ENCODE measurements at regions not wholly inside any gene's neighbourhood (a gene's known extent, or its start where the extent isn't known, plus 50 kb on each side); places are given as distances from the start of the nearest gene placed in this dataset.

DNA sequence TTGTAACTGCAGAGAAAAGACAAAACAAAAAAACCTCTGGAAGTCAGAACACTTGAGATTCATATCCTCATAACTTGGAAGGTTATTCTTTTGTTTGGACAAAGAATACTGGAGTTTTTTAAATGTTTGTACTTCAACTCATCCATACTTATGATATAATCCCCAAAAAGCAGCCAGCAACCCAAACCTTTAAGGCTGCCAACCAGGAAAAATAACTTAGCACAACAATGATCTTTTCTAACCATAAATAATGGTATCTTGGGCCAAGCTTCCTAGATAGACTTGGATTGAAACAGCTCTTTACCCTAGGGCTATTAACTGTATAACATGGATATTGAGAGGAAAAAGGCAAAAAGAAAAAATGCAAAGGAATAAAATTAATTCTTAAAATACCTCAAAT lies 335.1 kb downstream of the LTN1 start:
- no peaks in the 10 kb centered on the region for H3K36me3 ChIP-seq (ENCODE audit: control insufficient read depth, low read length)
- H3K9me3 ChIP-seq (ENCODE audit: control insufficient read depth, insufficient read depth, low read length), result no peaks in the 10 kb centered on the region
- H3K9me2 ChIP-seq (replicated peaks; ENCODE audit: control insufficient read depth, low read length), result no peaks in the 10 kb centered on the region
- no peak overlapping the region for H3K4me3 ChIP-seq (ENCODE audit: low read length)
- no peaks in the 10 kb centered on the region for H4K20me1 ChIP-seq (ENCODE audit: control insufficient read depth, insufficient read depth, low read depth, low read length)
- H3K27ac ChIP-seq (ENCODE audit: low read depth, low read length), result no peak overlapping the region
- H3F3A ChIP-seq (ENCODE audit: control insufficient read depth, insufficient read depth), result no peaks in the 10 kb centered on the region
- no peaks in the 10 kb centered on the region for H3K27me3 ChIP-seq (ENCODE audit: control insufficient read depth, low read length)
- no peaks in the 10 kb centered on the region for H3K79me2 ChIP-seq (ENCODE audit: control insufficient read depth, low read length)
- no peaks in the 10 kb centered on the region for H3K4me1 ChIP-seq (ENCODE audit: control insufficient read depth, low read length)
- TF ChIP-seq, protein P1, sequence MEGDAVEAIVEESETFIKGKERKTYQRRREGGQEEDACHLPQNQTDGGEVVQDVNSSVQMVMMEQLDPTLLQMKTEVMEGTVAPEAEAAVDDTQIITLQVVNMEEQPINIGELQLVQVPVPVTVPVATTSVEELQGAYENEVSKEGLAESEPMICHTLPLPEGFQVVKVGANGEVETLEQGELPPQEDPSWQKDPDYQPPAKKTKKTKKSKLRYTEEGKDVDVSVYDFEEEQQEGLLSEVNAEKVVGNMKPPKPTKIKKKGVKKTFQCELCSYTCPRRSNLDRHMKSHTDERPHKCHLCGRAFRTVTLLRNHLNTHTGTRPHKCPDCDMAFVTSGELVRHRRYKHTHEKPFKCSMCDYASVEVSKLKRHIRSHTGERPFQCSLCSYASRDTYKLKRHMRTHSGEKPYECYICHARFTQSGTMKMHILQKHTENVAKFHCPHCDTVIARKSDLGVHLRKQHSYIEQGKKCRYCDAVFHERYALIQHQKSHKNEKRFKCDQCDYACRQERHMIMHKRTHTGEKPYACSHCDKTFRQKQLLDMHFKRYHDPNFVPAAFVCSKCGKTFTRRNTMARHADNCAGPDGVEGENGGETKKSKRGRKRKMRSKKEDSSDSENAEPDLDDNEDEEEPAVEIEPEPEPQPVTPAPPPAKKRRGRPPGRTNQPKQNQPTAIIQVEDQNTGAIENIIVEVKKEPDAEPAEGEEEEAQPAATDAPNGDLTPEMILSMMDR (IDR thresholded peaks at IDR 0.05; ENCODE audit: low read depth, low read length, poor library complexity, severe bottlenecking), result no peak
- TF ChIP-seq EZH2phosphoT487 (IDR thresholded peaks at IDR 0.05; ENCODE audit: borderline replicate concordance, low read length), result no peak
- H3K4me2 ChIP-seq (ENCODE audit: low read length), result no peak overlapping the region

DNA sequence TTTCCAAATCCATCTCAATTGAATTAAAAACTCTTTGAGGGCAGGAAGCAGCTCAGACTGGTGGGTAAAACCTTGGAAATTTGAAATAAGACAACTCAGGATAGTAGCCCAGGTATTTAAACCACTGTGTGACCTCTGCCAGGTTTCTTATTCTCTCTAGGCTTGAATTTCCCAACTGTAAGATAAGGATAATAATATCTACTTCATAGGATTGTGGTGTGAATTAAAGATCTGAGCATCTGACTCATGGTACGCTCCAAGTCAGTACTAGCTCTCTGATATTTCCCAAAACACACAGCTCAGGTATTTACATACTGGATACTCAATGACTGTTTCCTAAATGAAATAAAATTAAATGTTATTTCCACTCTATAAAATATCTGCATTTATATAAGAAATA lies 337.2 kb downstream of the LTN1 start:
- Histone ChIP-seq H3K4me1 (ENCODE audit: control insufficient read depth, low read length) (no peaks in the 10 kb centered on the region), H3K27me3 (ENCODE audit: control insufficient read depth, low read length) (no peaks in the 10 kb centered on the region)

DNA sequence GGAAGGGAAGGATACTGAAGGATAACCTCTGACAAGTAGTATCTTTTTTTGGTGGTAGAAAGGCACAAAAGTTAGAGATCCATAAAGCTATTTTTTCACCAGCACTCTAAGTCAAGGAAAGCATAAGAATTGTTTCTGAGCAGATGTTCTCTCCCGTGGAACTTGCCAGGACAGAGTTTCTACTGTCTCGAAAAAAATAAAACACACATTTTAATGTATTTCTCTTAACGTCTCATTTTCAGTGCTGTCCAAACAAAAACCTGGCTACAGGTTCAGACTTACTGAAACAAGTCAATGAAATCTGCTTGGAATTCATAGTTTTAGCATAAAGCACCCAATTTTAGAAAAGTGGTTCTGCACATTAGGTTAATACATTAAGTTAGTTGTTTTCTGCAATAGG lies 338.3 kb downstream of the LTN1 start:
- Histone ChIP-seq H4K20me1 (ENCODE audit: control insufficient read depth, insufficient read depth, low read depth, low read length) (no peaks in the 10 kb centered on the region), H3K79me2 (ENCODE audit: control insufficient read depth, low read length) (no peaks in the 10 kb centered on the region), H3K27me3 (ENCODE audit: control insufficient read depth, low read length) (no peaks in the 10 kb centered on the region), H3K9me2 (replicated peaks; ENCODE audit: control insufficient read depth, low read length) (no peaks in the 10 kb centered on the region), H3K4me1 (ENCODE audit: control insufficient read depth, low read length) (no peaks in the 10 kb centered on the region), H3K36me3 (ENCODE audit: control insufficient read depth, low read length) (no peaks in the 10 kb centered on the region), H3K4me3 (ENCODE audit: low read length) (no peak overlapping the region), H3K27ac (ENCODE audit: low read depth, low read length) (no peak overlapping the region), H3K4me2 (ENCODE audit: low read length) (no peak overlapping the region), H3F3A (ENCODE audit: control insufficient read depth, insufficient read depth) (no peaks in the 10 kb centered on the region), H3K9me3 (ENCODE audit: control insufficient read depth, insufficient read depth, low read length) (no peaks in the 10 kb centered on the region)
- TF ChIP-seq, protein P1 (IDR thresholded peaks at IDR 0.05; ENCODE audit: low read depth, low read length, poor library complexity, severe bottlenecking), result no peak
- no peak for TF ChIP-seq EZH2phosphoT487 (IDR thresholded peaks at IDR 0.05; ENCODE audit: borderline replicate concordance, low read length)

More for the DNA sequence above, 337.2 kb downstream of the LTN1 start:
- H3K4me2 ChIP-seq (ENCODE audit: low read length), result no peak overlapping the region
- no peaks in the 10 kb centered on the region for H3F3A ChIP-seq (ENCODE audit: control insufficient read depth, insufficient read depth)
- H4K20me1 ChIP-seq (ENCODE audit: control insufficient read depth, insufficient read depth, low read depth, low read length), result no peaks in the 10 kb centered on the region
- no peaks in the 10 kb centered on the region for H3K9me3 ChIP-seq (ENCODE audit: control insufficient read depth, insufficient read depth, low read length)
- H3K79me2 ChIP-seq (ENCODE audit: control insufficient read depth, low read length), result no peaks in the 10 kb centered on the region
- no peak overlapping the region for H3K4me3 ChIP-seq (ENCODE audit: low read length)
- no peaks in the 10 kb centered on the region for H3K36me3 ChIP-seq (ENCODE audit: control insufficient read depth, low read length)
- TF ChIP-seq, protein P1 (IDR thresholded peaks at IDR 0.05; ENCODE audit: low read depth, low read length, poor library complexity, severe bottlenecking), result no peak
- TF ChIP-seq EZH2phosphoT487 (IDR thresholded peaks at IDR 0.05; ENCODE audit: borderline replicate concordance, low read length), result no peak
- no peaks in the 10 kb centered on the region for H3K9me2 ChIP-seq (replicated peaks; ENCODE audit: control insufficient read depth, low read length)
- no peak overlapping the region for H3K27ac ChIP-seq (ENCODE audit: low read depth, low read length)

DNA sequence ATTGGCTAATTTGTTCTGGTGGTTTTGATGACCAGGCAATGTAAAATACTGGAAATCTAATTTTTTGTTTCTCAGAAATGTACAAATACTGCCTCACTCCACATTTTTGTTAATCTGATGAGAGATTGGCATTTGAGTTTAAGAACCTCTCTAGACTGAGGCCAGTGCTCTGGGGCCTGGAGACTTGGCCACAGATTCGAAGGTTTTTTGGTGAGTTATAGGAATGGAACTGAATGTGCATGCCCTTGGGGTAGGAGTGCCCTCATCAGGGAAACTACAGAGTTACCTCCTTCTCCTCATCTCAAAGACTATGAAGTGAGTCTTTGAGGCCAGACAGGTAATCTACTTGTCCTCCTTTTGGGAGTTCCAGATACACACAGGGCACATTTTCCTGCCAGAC lies 347.9 kb downstream of the LTN1 start:
- no peaks in the 10 kb centered on the region for H3K4me1 ChIP-seq (ENCODE audit: control insufficient read depth, low read length)
- no peaks in the 10 kb centered on the region for H3K36me3 ChIP-seq (ENCODE audit: control insufficient read depth, low read length)
- H4K20me1 ChIP-seq (ENCODE audit: control insufficient read depth, insufficient read depth, low read depth, low read length), result no peaks in the 10 kb centered on the region
- no peak overlapping the region for H3K4me3 ChIP-seq (ENCODE audit: low read length)
- no peaks in the 10 kb centered on the region for H3K27me3 ChIP-seq (ENCODE audit: control insufficient read depth, low read length)
- no peaks in the 10 kb centered on the region for H3K79me2 ChIP-seq (ENCODE audit: control insufficient read depth, low read length)
- no peaks in the 10 kb centered on the region for H3K9me2 ChIP-seq (replicated peaks; ENCODE audit: control insufficient read depth, low read length)
- TF ChIP-seq, protein P1 (IDR thresholded peaks at IDR 0.05; ENCODE audit: low read depth, low read length, poor library complexity, severe bottlenecking), result no peak
- TF ChIP-seq EZH2phosphoT487 (IDR thresholded peaks at IDR 0.05; ENCODE audit: borderline replicate concordance, low read length), result no peak
- H3K4me2 ChIP-seq (ENCODE audit: low read length), result no peak overlapping the region
- H3K9me3 ChIP-seq (ENCODE audit: control insufficient read depth, insufficient read depth, low read length), result no peaks in the 10 kb centered on the region
- no peak overlapping the region for H3K27ac ChIP-seq (ENCODE audit: low read depth, low read length)
- H3F3A ChIP-seq (ENCODE audit: control insufficient read depth, insufficient read depth), result no peaks in the 10 kb centered on the region
